GM23338 (cell line): ENCODE measurements at regions not wholly inside any gene's neighbourhood (a gene's known extent, or its start where the extent isn't known, plus 50 kb on each side); places are given as distances from the start of the nearest gene placed in this dataset.

Source experiments
- CREB1 ChIP-seq: fragments of 250-450 bp; sonication (Bioruptor Pico); IDR thresholded peaks from 2 replicates; pipeline ENCODE4 v1.5.0; 2020; ENCODE audit warnings: low read depth, mild to moderate bottlenecking, moderate library complexity
- CTCF ChIP-seq, 2 experiments: fragments of 200-600 bp in 1 of 2; sonication (generic) in 1 of 2; conservative IDR thresholded peaks; 2 replicates each; pipeline versions ENCODE4 v1.5.1 to v1.6.1; 2016 to 2017; ENCODE audit warnings: antibody characterized with exemption in 2 of 2, low read depth in 2 of 2, mild to moderate bottlenecking in 2 of 2, moderate library complexity in 1 of 2
- ETS1 ChIP-seq: IDR thresholded peaks from 2 replicates; pipeline ENCODE4 v1.6.1; 2016; ENCODE audit warnings: antibody characterized with exemption
- EZH2 ChIP-seq: fragments of 200-600 bp; sonication (generic); IDR thresholded peaks from one replicate; pipeline ENCODE4 v1.8.0; 2017; ENCODE audit warnings: antibody characterized with exemption, mild to moderate bottlenecking, low read depth; ENCODE audit not compliant: unreplicated experiment
- EZH2phosphoT487 ChIP-seq: fragments of 200-600 bp; sonication (generic); IDR thresholded peaks from one replicate; pipeline ENCODE4 v1.8.1; 2018; ENCODE audit warnings: antibody characterized with exemption; ENCODE audit not compliant: unreplicated experiment
- JUNB ChIP-seq: IDR thresholded peaks from one replicate; pipeline ENCODE4 v1.6.1; 2016; ENCODE audit warnings: antibody characterized with exemption; ENCODE audit not compliant: unreplicated experiment
- POLR2AphosphoS5 ChIP-seq: IDR thresholded peaks from 2 replicates; pipeline ENCODE4 v1.6.1; 2016; ENCODE audit warnings: antibody characterized with exemption, low read depth
- REST ChIP-seq: IDR thresholded peaks from one replicate; pipeline ENCODE4 v1.6.1; 2018; ENCODE audit warnings: antibody characterized with exemption; ENCODE audit not compliant: unreplicated experiment
- ZNF331 ChIP-seq: fragments of 250-450 bp; sonication (Bioruptor Pico); IDR thresholded peaks from 2 replicates; pipeline ENCODE4 v1.5.0; 2020; ENCODE audit warnings: low read depth, mild to moderate bottlenecking, moderate library complexity

GRCh38 chr1:232274236-232274855 lies 355.6 kb downstream of the SIPA1L2 start:
- TF ChIP-seq POLR2AphosphoS5 = no peak
- TF ChIP-seq CTCF (conservative IDR thresholded peaks at IDR 0.05; ENCODE audit: low read depth in 2 of 2) = no peak
- TF ChIP-seq EZH2phosphoT487 = no peak
- TF ChIP-seq EZH2 = no peak
- TF ChIP-seq JUNB = no peak
- TF ChIP-seq REST = no peak
- no peak for TF ChIP-seq ETS1
- no peak for TF ChIP-seq ZNF331 (CRISPR knock-in tag)
- no peak for TF ChIP-seq CREB1 (CRISPR knock-in tag)
